ENCODE measurements at regions not wholly inside any gene's neighbourhood (a gene's known extent, or its start where the extent isn't known, plus 50 kb on each side); places are given as distances from the start of the nearest gene placed in this dataset.

- H3K27me3 ChIP-seq (ENCODE audit: control insufficient read depth in 1 of 2, insufficient read depth in 2 of 2, low read length in 2 of 2), result no peaks in the 10 kb centered on the region; a peak in 1 of 5 replicates
- no peak for TF ChIP-seq ATF5 (CRISPR knock-in tag; IDR thresholded peaks at IDR 0.05; ENCODE audit: low read depth)
- no peak for TF ChIP-seq HES4 (CRISPR knock-in tag; IDR thresholded peaks at IDR 0.05; ENCODE audit: borderline replicate concordance)
- TF ChIP-seq ZNF331 (CRISPR knock-in tag; IDR thresholded peaks at IDR 0.05), result no peak
- TF ChIP-seq TEAD3 (CRISPR knock-in tag; optimal IDR thresholded peaks at IDR 0.05; ENCODE audit: borderline replicate concordance), result no peak
- TF ChIP-seq MXD4 (CRISPR knock-in tag; IDR thresholded peaks at IDR 0.05), result no peak
- TF ChIP-seq ZBTB7A (CRISPR knock-in tag; IDR thresholded peaks at IDR 0.05), result no peak
- TF ChIP-seq, protein P1, sequence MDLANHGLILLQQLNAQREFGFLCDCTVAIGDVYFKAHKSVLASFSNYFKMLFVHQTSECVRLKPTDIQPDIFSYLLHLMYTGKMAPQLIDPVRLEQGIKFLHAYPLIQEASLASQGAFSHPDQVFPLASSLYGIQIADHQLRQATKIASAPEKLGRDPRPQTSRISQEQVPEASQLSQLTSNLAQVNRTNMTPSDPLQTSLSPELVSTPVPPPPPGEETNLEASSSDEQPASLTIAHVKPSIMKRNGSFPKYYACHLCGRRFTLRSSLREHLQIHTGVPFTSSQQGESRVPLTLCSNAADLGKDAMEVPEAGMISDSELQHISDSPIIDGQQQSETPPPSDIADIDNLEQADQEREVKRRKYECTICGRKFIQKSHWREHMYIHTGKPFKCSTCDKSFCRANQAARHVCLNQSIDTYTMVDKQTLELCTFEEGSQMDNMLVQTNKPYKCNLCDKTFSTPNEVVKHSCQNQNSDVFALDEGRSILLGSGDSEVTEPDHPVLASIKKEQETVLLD (CRISPR knock-in tag; IDR thresholded peaks at IDR 0.05; ENCODE audit: low read depth), result no peak
- TF ChIP-seq, protein P2, sequence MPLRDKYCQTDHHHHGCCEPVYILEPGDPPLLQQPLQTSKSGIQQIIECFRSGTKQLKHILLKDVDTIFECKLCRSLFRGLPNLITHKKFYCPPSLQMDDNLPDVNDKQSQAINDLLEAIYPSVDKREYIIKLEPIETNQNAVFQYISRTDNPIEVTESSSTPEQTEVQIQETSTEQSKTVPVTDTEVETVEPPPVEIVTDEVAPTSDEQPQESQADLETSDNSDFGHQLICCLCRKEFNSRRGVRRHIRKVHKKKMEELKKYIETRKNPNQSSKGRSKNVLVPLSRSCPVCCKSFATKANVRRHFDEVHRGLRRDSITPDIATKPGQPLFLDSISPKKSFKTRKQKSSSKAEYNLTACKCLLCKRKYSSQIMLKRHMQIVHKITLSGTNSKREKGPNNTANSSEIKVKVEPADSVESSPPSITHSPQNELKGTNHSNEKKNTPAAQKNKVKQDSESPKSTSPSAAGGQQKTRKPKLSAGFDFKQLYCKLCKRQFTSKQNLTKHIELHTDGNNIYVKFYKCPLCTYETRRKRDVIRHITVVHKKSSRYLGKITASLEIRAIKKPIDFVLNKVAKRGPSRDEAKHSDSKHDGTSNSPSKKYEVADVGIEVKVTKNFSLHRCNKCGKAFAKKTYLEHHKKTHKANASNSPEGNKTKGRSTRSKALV (CRISPR knock-in tag; IDR thresholded peaks at IDR 0.05), result no peak
- TF ChIP-seq ZNF224 (CRISPR knock-in tag; IDR thresholded peaks at IDR 0.05), result no peak
- TF ChIP-seq, protein P3, sequence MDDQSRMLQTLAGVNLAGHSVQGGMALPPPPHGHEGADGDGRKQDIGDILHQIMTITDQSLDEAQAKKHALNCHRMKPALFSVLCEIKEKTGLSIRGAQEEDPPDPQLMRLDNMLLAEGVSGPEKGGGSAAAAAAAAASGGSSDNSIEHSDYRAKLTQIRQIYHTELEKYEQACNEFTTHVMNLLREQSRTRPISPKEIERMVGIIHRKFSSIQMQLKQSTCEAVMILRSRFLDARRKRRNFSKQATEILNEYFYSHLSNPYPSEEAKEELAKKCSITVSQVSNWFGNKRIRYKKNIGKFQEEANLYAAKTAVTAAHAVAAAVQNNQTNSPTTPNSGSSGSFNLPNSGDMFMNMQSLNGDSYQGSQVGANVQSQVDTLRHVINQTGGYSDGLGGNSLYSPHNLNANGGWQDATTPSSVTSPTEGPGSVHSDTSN (CRISPR knock-in tag; IDR thresholded peaks at IDR 0.05; ENCODE audit: borderline replicate concordance), result no peak
- no peak for TF ChIP-seq NFRKB (IDR thresholded peaks at IDR 0.05)
- TF ChIP-seq WIZ (CRISPR knock-in tag; IDR thresholded peaks at IDR 0.05), result no peak
- FAIRE-seq (no peak), ATAC-seq (no peak), DNase-seq (ENCODE audit: low spot score) (no peak)
- BruUV-seq (replicated peaks), result no TSS peak
- no peaks in the 10 kb centered on the region for H3K36me3 ChIP-seq (replicated peaks in 1 of 2; ENCODE audit: control insufficient read depth in 1 of 2, insufficient read depth in 2 of 2, low read length in 2 of 2)
- in situ Hi-C loops (cut with HindIII; ENCODE audit: extremely low pct_ligation_motif_present, low pct_unique_long_range_greater_than_20kb), result no loop called here
- no peaks in the 10 kb centered on the region for H4K20me1 ChIP-seq (ENCODE audit: insufficient read depth, low read length)
- H3K79me2 ChIP-seq (ENCODE audit: insufficient read depth, low read length), result no peaks in the 10 kb centered on the region
- H3K4me1 ChIP-seq (ENCODE audit: insufficient read depth, low read length), result no peaks in the 10 kb centered on the region
- 30% methylated on average over 7 of the region's 7 CpGs for WGBS (ENCODE audit: low lambda C conversion rate)
- POLR2A ChIA-PET, result no interaction called here
- no peak overlapping the region for H3K9ac ChIP-seq (ENCODE audit: insufficient read depth, low read depth, low read length)
- no peak overlapping the region for H3K27ac ChIP-seq (ENCODE audit: extremely low read length, insufficient read depth, low read length)
- no peaks in the 10 kb centered on the region for H3K9me3 ChIP-seq (ENCODE audit: low read length)
- CTCF ChIA-PET (ENCODE audit: low intra/inter-chr PET ratio, low total read pairs), result no interaction called here
- H3K4me3 ChIP-seq (replicated peaks in 1 of 3; ENCODE audit: insufficient read depth in 1 of 3, low read depth in 2 of 3, low read length in 3 of 3), result no peak overlapping the region
- intact Hi-C loops (cut with micrococcal nuclease; ENCODE audit: unreplicated experiment), result loop anchor here (5.0 kb wide), 1 partner anchor 216 kb away; no protein-coding TSS in a partner anchor
- H2AFZ ChIP-seq (ENCODE audit: low read length), result no peak overlapping the region
- no peak overlapping the region for H3K4me2 ChIP-seq (ENCODE audit: low read depth, low read length)
Measured at GRCh38 chr11:82533628-82534327, 199.9 kb downstream of the FAM181B start.
